CD4-positive, CD25-positive, alpha-beta regulatory T cell (primary cell): ENCODE measurements at regions not wholly inside any gene's neighbourhood (a gene's known extent, or its start where the extent isn't known, plus 50 kb on each side); places are given as distances from the start of the nearest gene placed in this dataset.

Source experiments
- ATAC-seq, 2 donors: fragments of 150-1000 bp; cut with Tn5 transposase; one replicate each; pipeline ENCODE4 v1.10.0; 2021; ENCODE audit warnings: low read depth in 2 of 2, moderate number of reproducible peaks in 2 of 2, moderate library complexity in 1 of 2
- DNase-seq, 3 donors: peaks; one replicate each; pipeline versions ENCODE4 v3.0.0 to v3.0.0-alpha.2; 2012 to 2022; ENCODE audit warnings: mixed read lengths in 1 of 3
- H3K27ac ChIP-seq: one replicate; pipeline ENCODE4 v1.7.0; 2013; ENCODE audit warnings: mild to moderate bottlenecking, low read length; ENCODE audit not compliant: insufficient read depth, poor library complexity, severe bottlenecking
- H3K27me3 ChIP-seq: one replicate; pipeline ENCODE4 v1.7.0; 2013; ENCODE audit warnings: low read length; ENCODE audit not compliant: control insufficient read depth, insufficient read depth
- H3K36me3 ChIP-seq: one replicate; pipeline ENCODE4 v1.7.0; 2013; ENCODE audit warnings: mild to moderate bottlenecking, low read length, moderate library complexity; ENCODE audit not compliant: control insufficient read depth, insufficient read depth
- H3K4me1 ChIP-seq: 2 replicates; pipeline ENCODE4 v1.7.0; 2013; ENCODE audit warnings: mild to moderate bottlenecking, low read length; ENCODE audit not compliant: insufficient read depth, control insufficient read depth, poor library complexity, severe bottlenecking
- H3K4me3 ChIP-seq: one replicate; pipeline ENCODE4 v1.7.0; 2013; ENCODE audit warnings: low read depth, mild to moderate bottlenecking, low read length, moderate library complexity
- H3K9me3 ChIP-seq, 2 experiments: 1 replicate in 1 of 2; 2 replicates in 1 of 2; pipeline ENCODE4 v1.7.0; 2013; ENCODE audit warnings: low read length in 2 of 2, mild to moderate bottlenecking in 1 of 2, moderate library complexity in 1 of 2; ENCODE audit not compliant: control insufficient read depth in 2 of 2
- H3K27ac Mint-ChIP-seq, 3 donors: one replicate each; pipeline ENCODE4 v1.8.0; 2020 to 2022; ENCODE audit warnings: mild to moderate bottlenecking in 3 of 3, mixed read lengths in 3 of 3, moderate library complexity in 2 of 3
- H3K27me3 Mint-ChIP-seq: one replicate; pipeline ENCODE4 v1.8.0; 2022; ENCODE audit warnings: mild to moderate bottlenecking, mixed read lengths
- H3K36me3 Mint-ChIP-seq: one replicate; pipeline ENCODE4 v1.8.0; 2020; ENCODE audit warnings: mixed read lengths
- H3K4me1 Mint-ChIP-seq, 4 donors: one replicate each; pipeline ENCODE4 v1.8.0; 2020 to 2022; ENCODE audit warnings: mixed read lengths in 4 of 4, mild to moderate bottlenecking in 1 of 4
- H3K4me3 Mint-ChIP-seq, 4 donors: one replicate each; pipeline ENCODE4 v1.8.0; 2020 to 2022; ENCODE audit warnings: mild to moderate bottlenecking in 4 of 4, mixed read lengths in 4 of 4, moderate library complexity in 3 of 4
- H3K9me3 Mint-ChIP-seq, 7 donors: one replicate each; pipeline ENCODE4 v1.8.0; 2020 to 2022; ENCODE audit warnings: mixed read lengths in 7 of 7, mild to moderate bottlenecking in 3 of 7, moderate library complexity in 2 of 7

DNA sequence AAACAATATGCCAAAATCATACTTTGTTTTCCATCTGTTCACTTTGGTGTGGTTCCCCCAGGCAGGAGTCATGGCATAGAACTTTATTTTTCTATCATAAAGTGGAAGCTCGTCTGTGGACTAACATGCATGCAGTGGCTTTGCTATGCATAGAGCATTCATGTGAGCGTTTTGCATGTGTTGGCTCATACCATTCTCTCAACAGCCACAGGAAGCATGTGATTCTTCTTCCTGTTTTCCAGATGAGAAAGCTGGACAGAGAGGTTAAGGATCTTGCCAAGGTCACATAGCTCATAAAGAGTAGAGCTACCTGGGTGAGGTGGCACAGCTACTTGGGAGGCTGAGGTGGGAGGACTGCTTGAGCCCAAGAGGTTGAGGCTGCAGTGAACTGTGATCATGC lies 123.4 kb upstream of the HDGFL1 start:
- H3K36me3 Mint-ChIP-seq: no peaks in the 10 kb centered on the region
- H3K9me3 Mint-ChIP-seq: peaks cover 0 to 8% (median 2%) of the 10 kb centered on the region in 7 donors
- no peak overlapping the region for H3K4me3 ChIP-seq
- H3K27ac Mint-ChIP-seq: no peak overlapping the region
- ATAC-seq (no peak), DNase-seq (no peak)
- no peaks in the 10 kb centered on the region for H3K27me3 ChIP-seq
- H3K9me3 ChIP-seq: no peaks in the 10 kb centered on the region
- no peak overlapping the region for H3K27ac ChIP-seq
- H3K27me3 Mint-ChIP-seq: no peaks in the 10 kb centered on the region
- H3K4me1 Mint-ChIP-seq: no peaks in the 10 kb centered on the region
- H3K4me3 Mint-ChIP-seq: no peak overlapping the region
- no peaks in the 10 kb centered on the region for H3K4me1 ChIP-seq
- H3K36me3 ChIP-seq: no peaks in the 10 kb centered on the region

DNA sequence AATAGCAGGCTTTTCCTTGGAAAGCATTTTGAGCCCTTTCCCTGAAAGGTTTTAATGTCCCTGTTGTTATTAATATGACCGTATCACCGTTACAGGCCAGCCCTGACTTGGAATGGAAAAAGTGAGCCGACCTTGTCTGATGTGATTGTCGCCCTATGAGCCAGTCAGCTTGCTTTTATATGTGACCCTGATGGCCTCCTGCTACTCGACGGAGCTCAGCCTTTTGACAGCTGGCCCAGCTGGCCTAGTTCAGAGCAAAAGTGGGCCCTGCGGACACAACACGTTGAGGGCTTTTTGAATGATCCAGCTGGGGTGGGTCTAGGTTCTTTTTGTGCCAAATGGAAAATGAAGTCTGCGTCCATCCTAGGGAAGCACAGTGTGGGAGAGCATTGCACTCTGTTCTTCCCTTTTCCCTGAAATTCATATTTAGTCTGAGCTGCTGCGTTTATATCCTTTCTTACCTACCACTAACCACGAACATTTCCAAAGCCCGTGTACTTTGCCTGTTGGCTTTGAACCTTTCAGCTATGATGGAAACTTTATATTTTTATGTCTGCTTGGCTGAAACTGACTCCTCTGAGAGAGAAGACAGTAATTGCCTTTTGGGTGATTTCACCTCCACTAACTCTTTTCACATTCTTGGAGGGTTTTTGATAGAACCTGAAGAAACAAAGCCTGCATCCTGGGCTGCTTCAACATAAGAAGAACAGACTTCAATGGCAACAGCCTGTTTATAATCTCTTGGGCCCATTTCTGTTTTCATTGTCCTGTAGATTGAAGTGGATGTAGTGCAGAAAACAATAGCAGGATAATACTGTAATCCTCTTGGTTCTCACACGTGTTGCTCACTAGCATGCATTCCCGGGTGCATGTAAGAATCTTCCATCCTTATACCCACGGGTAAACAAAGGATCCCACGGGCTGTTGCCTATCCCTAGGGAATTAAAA lies 121.8 kb upstream of the HDGFL1 start:
- no peak overlapping the region for H3K4me3 Mint-ChIP-seq
- ATAC-seq (no peak), DNase-seq (no peak)
- H3K27ac Mint-ChIP-seq: no peak overlapping the region
- peaks cover 0 to 11% (median 3%) of the 10 kb centered on the region in 7 donors for H3K9me3 Mint-ChIP-seq
- no peaks in the 10 kb centered on the region for H3K27me3 Mint-ChIP-seq
- H3K4me3 ChIP-seq: no peak overlapping the region
- H3K36me3 ChIP-seq: no peaks in the 10 kb centered on the region
- H3K27ac ChIP-seq: no peak overlapping the region
- H3K4me1 ChIP-seq: no peaks in the 10 kb centered on the region
- H3K9me3 ChIP-seq: no peaks in the 10 kb centered on the region
- no peaks in the 10 kb centered on the region for H3K27me3 ChIP-seq
- no peaks in the 10 kb centered on the region for H3K36me3 Mint-ChIP-seq
- no peaks in the 10 kb centered on the region for H3K4me1 Mint-ChIP-seq

DNA sequence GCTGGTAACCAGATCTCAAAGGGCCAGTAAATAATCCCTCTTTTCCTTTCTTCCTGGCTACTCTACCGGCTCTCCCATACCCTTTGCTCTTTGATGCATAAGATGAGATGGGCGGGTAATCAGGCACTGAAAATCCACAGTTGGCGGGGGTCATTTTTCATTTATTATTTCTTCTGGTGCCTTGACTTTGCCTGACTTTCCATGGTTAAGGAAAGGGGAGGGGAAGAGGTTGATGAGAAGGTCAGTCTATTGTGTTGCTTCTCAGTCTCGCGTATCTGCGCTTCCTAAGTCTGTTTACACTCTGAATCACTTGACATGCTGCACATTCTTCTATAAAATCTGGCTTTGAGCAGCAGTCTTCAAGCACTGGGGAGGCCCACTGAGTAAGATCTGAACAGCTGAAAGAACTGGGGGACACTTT lies 121.1 kb upstream of the HDGFL1 start:
- H3K4me3 ChIP-seq: no peak overlapping the region
- no peaks in the 10 kb centered on the region for H3K27me3 Mint-ChIP-seq
- H3K27me3 ChIP-seq: no peaks in the 10 kb centered on the region
- peaks cover 0 to 15% (median 5%) of the 10 kb centered on the region in 7 donors for H3K9me3 Mint-ChIP-seq
- no peak overlapping the region for H3K4me3 Mint-ChIP-seq
- H3K27ac ChIP-seq: no peak overlapping the region
- no peaks in the 10 kb centered on the region for H3K4me1 Mint-ChIP-seq
- peaks cover 0 to 2% of the 10 kb centered on the region in 2 experiments for H3K9me3 ChIP-seq
- no peaks in the 10 kb centered on the region for H3K4me1 ChIP-seq
- DNase-seq: no peak
- H3K36me3 Mint-ChIP-seq: no peaks in the 10 kb centered on the region
- H3K27ac Mint-ChIP-seq: no peak overlapping the region
- no peaks in the 10 kb centered on the region for H3K36me3 ChIP-seq
- no peak for ATAC-seq

DNA sequence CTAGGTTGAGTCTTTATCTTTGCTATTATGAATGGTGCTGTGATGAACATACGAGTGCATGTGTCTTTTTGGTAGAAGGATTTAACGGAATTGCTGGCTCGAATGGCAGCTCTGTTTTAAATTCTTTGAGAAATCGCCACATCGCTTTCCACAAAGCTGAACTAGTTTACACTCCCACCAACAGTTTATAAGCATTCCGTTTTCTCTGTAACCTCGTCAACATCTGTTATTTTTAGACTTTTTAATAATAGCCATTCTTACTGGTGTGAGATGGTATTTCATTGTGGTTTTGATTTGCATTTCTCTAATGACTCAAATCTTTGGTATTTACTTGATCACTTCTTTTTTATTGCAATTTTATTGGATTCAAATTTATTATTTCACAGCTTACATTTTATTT lies 117.4 kb upstream of the HDGFL1 start:
- no peak overlapping the region for H3K4me3 Mint-ChIP-seq
- no peaks in the 10 kb centered on the region for H3K36me3 ChIP-seq
- no peaks in the 10 kb centered on the region for H3K27me3 Mint-ChIP-seq
- H3K27me3 ChIP-seq: no peaks in the 10 kb centered on the region
- no peaks in the 10 kb centered on the region for H3K4me1 Mint-ChIP-seq
- peaks cover 0 to 2% of the 10 kb centered on the region in 2 experiments for H3K9me3 ChIP-seq
- no peaks in the 10 kb centered on the region for H3K36me3 Mint-ChIP-seq
- no peak overlapping the region for H3K27ac ChIP-seq
- ATAC-seq (no peak), DNase-seq (no peak)
- no peak overlapping the region for H3K4me3 ChIP-seq
- H3K27ac Mint-ChIP-seq: no peak overlapping the region
- no peaks in the 10 kb centered on the region for H3K4me1 ChIP-seq
- peaks cover 0 to 17% (median 4%) of the 10 kb centered on the region in 7 donors for H3K9me3 Mint-ChIP-seq

DNA sequence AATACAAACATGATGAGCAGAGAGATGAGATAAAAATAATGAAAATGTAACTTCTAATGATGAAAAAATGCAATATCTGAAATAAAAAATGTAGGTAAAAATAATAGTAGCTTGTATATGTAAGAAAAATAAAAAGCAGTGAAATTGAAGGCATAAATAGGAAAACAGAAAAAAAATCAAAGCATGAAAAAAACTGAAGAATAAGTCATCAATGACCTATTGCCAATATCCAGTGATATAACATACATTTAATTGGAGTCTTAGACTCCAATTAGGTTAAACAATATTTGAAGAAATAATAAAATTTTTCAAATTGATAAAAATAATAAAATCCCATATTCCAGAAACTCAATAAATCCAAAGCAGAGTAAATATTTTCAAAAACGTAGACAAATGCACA lies 114.0 kb upstream of the HDGFL1 start:
- ATAC-seq: no peak
- no peak overlapping the region for H3K27ac Mint-ChIP-seq
- H3K27ac ChIP-seq: no peak overlapping the region

DNA sequence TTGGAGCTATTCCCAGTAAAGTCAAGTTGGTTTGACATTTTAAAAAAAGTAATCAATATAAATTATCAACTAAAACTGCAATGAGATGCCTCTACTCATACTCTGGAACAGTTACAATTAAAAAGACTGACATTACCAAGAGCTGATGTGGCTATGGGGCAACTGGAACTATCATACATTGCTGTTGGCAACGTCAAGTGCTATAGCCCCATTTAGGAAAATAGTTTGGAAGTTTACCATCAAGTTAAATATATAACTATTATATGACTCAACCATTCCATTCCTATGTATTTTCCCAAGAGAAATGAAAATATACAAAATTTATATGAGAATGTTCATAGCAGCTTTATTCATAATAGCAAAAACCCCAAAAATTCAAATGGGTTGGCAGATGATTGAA lies 111.4 kb upstream of the HDGFL1 start:
- ATAC-seq (no peak), DNase-seq (no peak)
- Mint-ChIP-seq H3K27me3 (no peaks in the 10 kb centered on the region), H3K27ac (no peak overlapping the region), H3K4me1 (no peaks in the 10 kb centered on the region), H3K4me3 (no peak overlapping the region), H3K36me3 (no peaks in the 10 kb centered on the region), H3K9me3 (peaks cover 0 to 8% (median 4%) of the 10 kb centered on the region in 7 donors)
- H3K9me3 ChIP-seq: peaks cover 0 to 1% of the 10 kb centered on the region in 2 experiments
- no peaks in the 10 kb centered on the region for H3K36me3 ChIP-seq
- no peaks in the 10 kb centered on the region for H3K27me3 ChIP-seq
- H3K4me3 ChIP-seq: no peak overlapping the region
- H3K27ac ChIP-seq: no peak overlapping the region
- H3K4me1 ChIP-seq: no peaks in the 10 kb centered on the region

More for the DNA sequence above, 114.0 kb upstream of the HDGFL1 start:
- Histone ChIP-seq H3K27me3 (no peaks in the 10 kb centered on the region), H3K36me3 (no peaks in the 10 kb centered on the region), H3K4me3 (no peak overlapping the region), H3K9me3 (peaks cover 0 to 2% of the 10 kb centered on the region in 2 experiments), H3K4me1 (no peaks in the 10 kb centered on the region)
- Mint-ChIP-seq H3K4me3 (no peak overlapping the region), H3K27me3 (no peaks in the 10 kb centered on the region), H3K9me3 (peaks cover 2 to 14% (median 6%) of the 10 kb centered on the region in 7 donors), H3K36me3 (no peaks in the 10 kb centered on the region), H3K4me1 (no peaks in the 10 kb centered on the region)
- no peak for DNase-seq

DNA sequence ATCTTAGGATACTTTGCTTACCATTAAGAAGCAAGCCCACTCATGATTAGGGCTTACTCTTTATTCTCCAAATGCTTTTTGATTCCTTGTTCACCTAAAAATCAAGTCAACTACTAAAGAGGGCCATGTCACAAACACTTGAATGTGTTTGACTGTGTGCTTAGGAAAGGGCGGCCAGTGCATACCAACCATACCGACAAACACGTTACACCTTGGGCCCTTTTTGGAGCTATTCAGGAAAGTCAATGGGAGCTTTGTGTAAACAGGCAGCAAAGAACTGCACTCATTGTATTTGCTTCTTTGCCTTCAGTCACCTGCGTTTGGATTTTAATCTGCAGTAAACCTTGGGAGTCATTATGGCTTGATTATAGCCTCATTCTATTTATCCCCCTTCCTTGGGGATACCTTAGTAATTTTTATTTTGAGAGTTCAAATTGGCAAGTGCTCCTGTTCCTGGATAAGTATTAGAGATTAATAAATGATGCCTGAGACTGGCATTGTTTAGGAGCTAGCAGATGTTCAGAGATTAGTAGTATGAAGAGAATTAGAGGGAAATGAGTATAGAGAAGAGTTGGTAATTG lies 102.6 kb upstream of the HDGFL1 start:
- ATAC-seq (no peak), DNase-seq (no peak)
- no peaks in the 10 kb centered on the region for H3K4me1 Mint-ChIP-seq
- no peaks in the 10 kb centered on the region for H3K36me3 Mint-ChIP-seq
- no peak overlapping the region for H3K4me3 Mint-ChIP-seq
- no peaks in the 10 kb centered on the region for H3K27me3 Mint-ChIP-seq
- H3K9me3 Mint-ChIP-seq: peaks cover 0 to 17% (median 2%) of the 10 kb centered on the region in 7 donors
- Histone ChIP-seq H3K27ac (no peak overlapping the region), H3K36me3 (no peaks in the 10 kb centered on the region), H3K27me3 (no peaks in the 10 kb centered on the region), H3K4me3 (no peak overlapping the region), H3K4me1 (no peaks in the 10 kb centered on the region), H3K9me3 (no peaks in the 10 kb centered on the region)
- no peak overlapping the region for H3K27ac Mint-ChIP-seq
